ENCODE measurements at regions not wholly inside any gene's neighbourhood (a gene's known extent, or its start where the extent isn't known, plus 50 kb on each side); places are given as distances from the start of the nearest gene placed in this dataset.

GRCh38 chr17:55887531-55887930 lies 136.7 kb downstream of the PCTP start:
- Mint-ChIP-seq H3K9me3 (ENCODE audit: unreplicated experiment) (no peaks in the 10 kb centered on the region), H3K4me1 (ENCODE audit: unreplicated experiment) (no peaks in the 10 kb centered on the region), H3K4me3 (ENCODE audit: unreplicated experiment) (no peak overlapping the region), H3K36me3 (ENCODE audit: low read depth, unreplicated experiment) (no peaks in the 10 kb centered on the region), H3K27ac (ENCODE audit: unreplicated experiment) (no peak overlapping the region), H3K27me3 (ENCODE audit: unreplicated experiment) (peaks cover 2% of the 10 kb centered on the region)
- DNase-seq (ENCODE audit: low spot score) = no peak
- no peak for TF ChIP-seq CTCF (IDR thresholded peaks at IDR 0.05; ENCODE audit: unreplicated experiment)

- Mint-ChIP-seq H3K36me3 (ENCODE audit: low read depth, unreplicated experiment) (no peaks in the 10 kb centered on the region), H3K27ac (ENCODE audit: unreplicated experiment) (no peak overlapping the region), H3K4me1 (ENCODE audit: unreplicated experiment) (no peaks in the 10 kb centered on the region), H3K9me3 (ENCODE audit: unreplicated experiment) (no peaks in the 10 kb centered on the region), H3K27me3 (ENCODE audit: unreplicated experiment) (peaks cover 1% of the 10 kb centered on the region), H3K4me3 (ENCODE audit: unreplicated experiment) (no peak overlapping the region)
- no peak for DNase-seq (ENCODE audit: low spot score)
- no peak for TF ChIP-seq CTCF (IDR thresholded peaks at IDR 0.05; ENCODE audit: unreplicated experiment)
Measured at GRCh38 chr17:55889271-55889670, 138.4 kb downstream of the PCTP start.

GRCh38 chr17:55895112-55895759 lies 144.4 kb downstream of the PCTP start:
- no peak for DNase-seq (ENCODE audit: low spot score)
- no peak overlapping the region for H3K27ac Mint-ChIP-seq (ENCODE audit: unreplicated experiment)
- H3K9me3 Mint-ChIP-seq (ENCODE audit: unreplicated experiment) = no peaks in the 10 kb centered on the region
- no peak for TF ChIP-seq CTCF (IDR thresholded peaks at IDR 0.05; ENCODE audit: unreplicated experiment)
- H3K27me3 Mint-ChIP-seq (ENCODE audit: unreplicated experiment) = no peaks in the 10 kb centered on the region
- H3K4me1 Mint-ChIP-seq (ENCODE audit: unreplicated experiment) = no peaks in the 10 kb centered on the region
- no peaks in the 10 kb centered on the region for H3K36me3 Mint-ChIP-seq (ENCODE audit: low read depth, unreplicated experiment)
- no peak overlapping the region for H3K4me3 Mint-ChIP-seq (ENCODE audit: unreplicated experiment)

GRCh38 chr17:55897301-55897700 lies 146.4 kb downstream of the PCTP start:
- H3K9me3 Mint-ChIP-seq (ENCODE audit: unreplicated experiment) = no peaks in the 10 kb centered on the region
- H3K36me3 Mint-ChIP-seq (ENCODE audit: low read depth, unreplicated experiment) = no peaks in the 10 kb centered on the region
- TF ChIP-seq CTCF (IDR thresholded peaks at IDR 0.05; ENCODE audit: unreplicated experiment) = no peak
- no peaks in the 10 kb centered on the region for H3K4me1 Mint-ChIP-seq (ENCODE audit: unreplicated experiment)
- peaks cover 1% of the 10 kb centered on the region for H3K27me3 Mint-ChIP-seq (ENCODE audit: unreplicated experiment)
- DNase-seq (ENCODE audit: low spot score) = no peak
- no peak overlapping the region for H3K4me3 Mint-ChIP-seq (ENCODE audit: unreplicated experiment)
- H3K27ac Mint-ChIP-seq (ENCODE audit: unreplicated experiment) = no peak overlapping the region

- Mint-ChIP-seq H3K9me3 (ENCODE audit: unreplicated experiment) (no peaks in the 10 kb centered on the region), H3K36me3 (ENCODE audit: low read depth, unreplicated experiment) (no peaks in the 10 kb centered on the region), H3K27me3 (ENCODE audit: unreplicated experiment) (peaks cover 1% of the 10 kb centered on the region), H3K27ac (ENCODE audit: unreplicated experiment) (no peak overlapping the region), H3K4me1 (ENCODE audit: unreplicated experiment) (no peaks in the 10 kb centered on the region), H3K4me3 (ENCODE audit: unreplicated experiment) (no peak overlapping the region)
- no peak for TF ChIP-seq CTCF (IDR thresholded peaks at IDR 0.05; ENCODE audit: unreplicated experiment)
- no peak for DNase-seq (ENCODE audit: low spot score)
Measured at GRCh38 chr17:55898195-55898594, 147.3 kb downstream of the PCTP start.

Measured in endothelial cell (in vitro differentiated cells).